ENCODE measurements at regions not wholly inside any gene's neighbourhood (a gene's known extent, or its start where the extent isn't known, plus 50 kb on each side); places are given as distances from the start of the nearest gene placed in this dataset.

GRCh38 chr5:158174918-158175851 lies 316.2 kb upstream of the CLINT1 start:
- DNase-seq = peak; percentile 11

GRCh38 chr5:158174026-158174425 lies 315.1 kb upstream of the CLINT1 start:
- no peak for DNase-seq

GRCh38 chr5:158172005-158172404 lies 313.1 kb upstream of the CLINT1 start:
- DNase-seq = no peak

GRCh38 chr5:158170534-158170933 lies 311.6 kb upstream of the CLINT1 start:
- DNase-seq = no peak

- DNase-seq = no peak
Observed at GRCh38 chr5:158170060-158170459, 311.1 kb upstream of the CLINT1 start.

GRCh38 chr5:158166424-158166823 lies 307.5 kb upstream of the CLINT1 start:
- DNase-seq = no peak

GRCh38 chr5:158165647-158166046 lies 306.7 kb upstream of the CLINT1 start:
- no peak for DNase-seq

- no peak for DNase-seq
Observed at GRCh38 chr5:158164296-158165047, 305.5 kb upstream of the CLINT1 start.

- DNase-seq = no peak
Observed at GRCh38 chr5:158163451-158164295, 304.7 kb upstream of the CLINT1 start.

- no peak for DNase-seq
Observed at GRCh38 chr5:158162479-158163034, 303.6 kb upstream of the CLINT1 start.

GRCh38 chr5:158162026-158162425 lies 303.1 kb upstream of the CLINT1 start:
- no peak for DNase-seq

GRCh38 chr5:158159621-158160020 lies 300.7 kb upstream of the CLINT1 start:
- no peak for DNase-seq

GRCh38 chr5:158155811-158156505 lies 297.0 kb upstream of the CLINT1 start:
- no peak for DNase-seq

- no peak for DNase-seq
Observed at GRCh38 chr5:158155067-158155466, 296.1 kb upstream of the CLINT1 start.

GRCh38 chr5:158154226-158155005 lies 295.5 kb upstream of the CLINT1 start:
- no peak for DNase-seq

- no peak for DNase-seq
Observed at GRCh38 chr5:158153508-158153907, 294.6 kb upstream of the CLINT1 start.

- no peak for DNase-seq
Observed at GRCh38 chr5:158152136-158152535, 293.2 kb upstream of the CLINT1 start.

- DNase-seq = no peak
Observed at GRCh38 chr5:158147227-158147626, 288.3 kb upstream of the CLINT1 start.

- no peak for DNase-seq
Observed at GRCh38 chr5:158145827-158146226, 286.9 kb upstream of the CLINT1 start.

GRCh38 chr5:158143081-158143480 lies 284.1 kb upstream of the CLINT1 start:
- DNase-seq = no peak

- no peak for DNase-seq
Observed at GRCh38 chr5:158142156-158142555, 283.2 kb upstream of the CLINT1 start.

Measured in activated CD4-positive, alpha-beta T cell treated with anti-CD3 and anti-CD28 coated beads for 1 hour (primary cell).